Parathyroid adenoma (tissue), 2 donors: ENCODE measurements at regions not wholly inside any gene's neighbourhood (a gene's known extent, or its start where the extent isn't known, plus 50 kb on each side); places are given as distances from the start of the nearest gene placed in this dataset.

ENCODE experiments used
- H2AFZ ChIP-seq: fragments of 300-600 bp; sonication (generic); one replicate; pipeline ENCODE4 v1.7.0; 2017; ENCODE audit warnings: antibody characterized with exemption, mild to moderate bottlenecking
- H3K27ac ChIP-seq: fragments of 300-600 bp; sonication (generic); one replicate; pipeline ENCODE4 v1.7.0; 2017
- H3K27me3 ChIP-seq: fragments of 300-600 bp; sonication (generic); one replicate; pipeline ENCODE4 v1.7.0; 2017; ENCODE audit warnings: low read length; ENCODE audit not compliant: control insufficient read depth, insufficient read depth
- H3K36me3 ChIP-seq: fragments of 300-600 bp; sonication (generic); one replicate; pipeline ENCODE4 v1.7.0; 2017; ENCODE audit warnings: low read length; ENCODE audit not compliant: control insufficient read depth, insufficient read depth
- H3K4me1 ChIP-seq: fragments of 300-600 bp; sonication (generic); one replicate; pipeline ENCODE4 v1.7.0; 2017; ENCODE audit warnings: control low read depth
- H3K4me2 ChIP-seq: fragments of 300-600 bp; sonication (generic); one replicate; pipeline ENCODE4 v1.7.0; 2017; ENCODE audit warnings: low read length
- H3K4me3 ChIP-seq: fragments of 300-600 bp; sonication (generic); one replicate; pipeline ENCODE4 v1.7.0; 2017; ENCODE audit warnings: low read depth, low read length
- H3K79me2 ChIP-seq: fragments of 300-600 bp; sonication (generic); one replicate; pipeline ENCODE4 v1.7.0; 2017; ENCODE audit warnings: control low read depth
- H3K9ac ChIP-seq: fragments of 300-600 bp; sonication (generic); one replicate; pipeline ENCODE4 v1.7.0; 2017; ENCODE audit warnings: mild to moderate bottlenecking
- H3K9me3 ChIP-seq: fragments of 300-600 bp; sonication (generic); one replicate; pipeline ENCODE4 v1.7.0; 2017; ENCODE audit warnings: low read length; ENCODE audit not compliant: control insufficient read depth
- CTCF ChIP-seq: fragments of 300-600 bp; sonication (generic); IDR thresholded peaks from one replicate; pipeline ENCODE4 v1.7.0; 2017; ENCODE audit warnings: antibody characterized with exemption, mild to moderate bottlenecking
- donor health status: primary hyperparathyroidism.

DNA sequence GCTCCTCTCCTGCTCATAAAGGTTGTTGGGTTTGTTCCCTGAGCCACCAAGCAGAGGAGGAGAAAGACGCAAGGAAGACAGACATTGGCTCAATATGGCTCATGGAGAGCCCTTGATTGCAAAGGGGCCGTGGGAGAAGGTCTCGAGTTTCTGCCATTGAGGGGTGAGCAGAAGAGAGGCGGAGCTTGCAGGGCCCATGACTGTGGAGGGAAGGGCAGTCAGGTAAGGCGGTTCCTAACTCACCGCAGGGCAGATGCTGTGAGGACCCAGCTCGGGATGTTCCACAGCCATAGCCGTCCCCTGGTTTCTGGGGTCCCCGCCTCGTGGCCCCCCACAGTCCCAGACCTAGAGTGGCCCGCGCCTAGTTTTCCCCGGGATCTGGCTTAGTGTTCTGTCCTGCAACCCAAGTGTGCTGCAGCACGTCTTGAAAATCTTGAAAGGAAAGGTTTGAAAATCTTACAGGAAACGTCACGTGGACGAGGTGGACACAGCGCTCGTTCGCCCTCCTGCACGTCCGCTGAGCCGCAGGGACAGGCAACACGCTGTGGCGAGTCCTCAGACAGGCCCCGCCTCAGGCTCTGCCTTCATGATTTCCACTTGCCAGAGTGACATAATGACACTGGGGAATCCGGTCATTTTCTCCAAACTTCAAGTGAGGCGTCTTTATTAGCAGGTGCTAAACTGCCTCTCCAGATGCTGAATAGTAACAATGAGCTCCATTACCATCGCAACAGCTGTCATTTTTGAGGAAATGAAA, 105.5 kb upstream of the HDAC4 start:
- no peak overlapping the region for H3K4me3 ChIP-seq
- no peak overlapping the region for H2AFZ ChIP-seq
- no peak for TF ChIP-seq CTCF
- H3K4me2 ChIP-seq, result no peak overlapping the region
- no peak overlapping the region for H3K9ac ChIP-seq
- no peak overlapping the region for H3K27ac ChIP-seq
- no peaks in the 10 kb centered on the region for H3K79me2 ChIP-seq
- H3K36me3 ChIP-seq, result no peaks in the 10 kb centered on the region
- no peaks in the 10 kb centered on the region for H3K4me1 ChIP-seq
- H3K9me3 ChIP-seq, result no peaks in the 10 kb centered on the region
- no peaks in the 10 kb centered on the region for H3K27me3 ChIP-seq

DNA sequence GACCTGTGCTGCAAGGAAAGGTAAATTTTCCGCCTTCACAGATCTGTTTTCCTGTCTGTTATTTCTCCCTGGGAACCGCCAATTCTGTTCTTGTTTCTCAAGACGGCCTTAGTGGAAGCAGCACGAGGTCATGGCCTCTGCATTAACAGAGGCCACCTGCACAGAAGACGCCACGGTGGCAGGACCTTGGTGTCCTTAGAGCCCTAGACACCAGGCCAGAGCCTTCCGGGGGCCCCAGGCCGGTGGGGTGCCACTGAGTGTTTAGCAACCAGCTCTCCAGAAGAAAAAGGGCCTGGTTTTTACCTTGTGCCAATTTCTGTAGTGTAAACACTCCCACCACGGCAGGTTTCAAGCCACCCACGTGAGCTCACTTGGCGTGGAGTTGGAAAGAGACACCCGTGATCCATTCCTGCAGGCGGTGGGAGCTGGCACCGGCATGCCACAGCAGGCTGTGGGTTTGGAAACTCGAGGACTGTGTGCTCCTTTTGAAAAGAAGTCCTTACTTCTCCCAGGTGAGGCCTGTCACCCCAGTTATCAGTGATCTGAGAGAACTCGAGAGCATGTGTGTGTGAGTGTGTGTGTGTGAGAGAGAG, 103.9 kb upstream of the HDAC4 start:
- no peaks in the 10 kb centered on the region for H3K36me3 ChIP-seq
- no peak overlapping the region for H3K9ac ChIP-seq
- no peak overlapping the region for H2AFZ ChIP-seq
- no peaks in the 10 kb centered on the region for H3K79me2 ChIP-seq
- no peak overlapping the region for H3K4me2 ChIP-seq
- no peak overlapping the region for H3K27ac ChIP-seq
- no peaks in the 10 kb centered on the region for H3K9me3 ChIP-seq
- TF ChIP-seq CTCF, result no peak
- no peaks in the 10 kb centered on the region for H3K4me1 ChIP-seq
- no peak overlapping the region for H3K4me3 ChIP-seq
- H3K27me3 ChIP-seq, result no peaks in the 10 kb centered on the region

GRCh38 chr2:239502430-239503186, 101.8 kb upstream of the HDAC4 start:
- no peak overlapping the region for H3K27ac ChIP-seq
- no peaks in the 10 kb centered on the region for H3K9me3 ChIP-seq
- H3K4me3 ChIP-seq, result no peak overlapping the region
- no peaks in the 10 kb centered on the region for H3K36me3 ChIP-seq
- H3K4me2 ChIP-seq, result no peak overlapping the region
- no peaks in the 10 kb centered on the region for H3K4me1 ChIP-seq
- H2AFZ ChIP-seq, result no peak overlapping the region
- TF ChIP-seq CTCF, result no peak
- H3K9ac ChIP-seq, result no peak overlapping the region
- H3K27me3 ChIP-seq, result no peaks in the 10 kb centered on the region
- H3K79me2 ChIP-seq, result no peaks in the 10 kb centered on the region

- Histone ChIP-seq H3K4me1 (no peaks in the 10 kb centered on the region), H2AFZ (no peak overlapping the region), H3K36me3 (no peaks in the 10 kb centered on the region), H3K4me3 (no peak overlapping the region), H3K9me3 (no peaks in the 10 kb centered on the region), H3K79me2 (no peaks in the 10 kb centered on the region), H3K9ac (no peak overlapping the region), H3K27me3 (no peaks in the 10 kb centered on the region), H3K4me2 (no peak overlapping the region), H3K27ac (no peak overlapping the region)
- no peak for TF ChIP-seq CTCF
Measured at GRCh38 chr2:239500574-239501550, 100.0 kb upstream of the HDAC4 start.
